ENCODE measurements at regions not wholly inside any gene's neighbourhood (a gene's known extent, or its start where the extent isn't known, plus 50 kb on each side); places are given as distances from the start of the nearest gene placed in this dataset.

GRCh38 chr6:168908166-168908565, 345.5 kb downstream of the THBS2 start:
- peaks cover 17% of the 10 kb centered on the region for H3K9me3 Mint-ChIP-seq
- no peak overlapping the region for H3K4me3 Mint-ChIP-seq
- TF ChIP-seq, protein P1, sequence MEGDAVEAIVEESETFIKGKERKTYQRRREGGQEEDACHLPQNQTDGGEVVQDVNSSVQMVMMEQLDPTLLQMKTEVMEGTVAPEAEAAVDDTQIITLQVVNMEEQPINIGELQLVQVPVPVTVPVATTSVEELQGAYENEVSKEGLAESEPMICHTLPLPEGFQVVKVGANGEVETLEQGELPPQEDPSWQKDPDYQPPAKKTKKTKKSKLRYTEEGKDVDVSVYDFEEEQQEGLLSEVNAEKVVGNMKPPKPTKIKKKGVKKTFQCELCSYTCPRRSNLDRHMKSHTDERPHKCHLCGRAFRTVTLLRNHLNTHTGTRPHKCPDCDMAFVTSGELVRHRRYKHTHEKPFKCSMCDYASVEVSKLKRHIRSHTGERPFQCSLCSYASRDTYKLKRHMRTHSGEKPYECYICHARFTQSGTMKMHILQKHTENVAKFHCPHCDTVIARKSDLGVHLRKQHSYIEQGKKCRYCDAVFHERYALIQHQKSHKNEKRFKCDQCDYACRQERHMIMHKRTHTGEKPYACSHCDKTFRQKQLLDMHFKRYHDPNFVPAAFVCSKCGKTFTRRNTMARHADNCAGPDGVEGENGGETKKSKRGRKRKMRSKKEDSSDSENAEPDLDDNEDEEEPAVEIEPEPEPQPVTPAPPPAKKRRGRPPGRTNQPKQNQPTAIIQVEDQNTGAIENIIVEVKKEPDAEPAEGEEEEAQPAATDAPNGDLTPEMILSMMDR (conservative IDR thresholded peaks at IDR 0.05): no peak
- no peak for DNase-seq (ENCODE audit: low read depth, low spot score)
- no peaks in the 10 kb centered on the region for H3K4me1 Mint-ChIP-seq
- H3K27me3 Mint-ChIP-seq (ENCODE audit: low read depth): peaks cover 3% of the 10 kb centered on the region
- peaks cover 2% of the 10 kb centered on the region for H3K36me3 Mint-ChIP-seq (ENCODE audit: low read depth)
- H3K27ac Mint-ChIP-seq (ENCODE audit: unreplicated experiment): no peak overlapping the region

DNA sequence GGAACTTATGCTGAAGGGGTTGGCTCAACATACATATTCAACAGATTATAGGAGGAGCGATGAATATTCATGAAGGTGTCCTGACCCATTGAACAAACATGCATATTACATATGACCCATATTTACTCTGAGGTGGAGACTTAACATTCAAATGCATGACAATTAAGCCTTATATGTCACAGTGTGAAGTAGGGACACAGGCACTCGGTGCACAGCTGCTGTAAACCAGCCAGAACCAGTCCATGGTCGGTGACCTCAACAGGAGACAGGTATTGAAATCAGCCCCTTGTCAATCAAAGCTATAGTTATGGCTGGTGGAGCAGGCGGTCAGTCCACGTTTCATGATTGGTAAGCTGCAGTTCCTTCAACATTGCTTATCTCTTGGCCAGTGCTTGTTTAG, 347.3 kb downstream of the THBS2 start:
- no peaks in the 10 kb centered on the region for H3K4me1 Mint-ChIP-seq
- H3K9me3 Mint-ChIP-seq: peaks cover 15% of the 10 kb centered on the region
- no peak overlapping the region for H3K4me3 Mint-ChIP-seq

DNA sequence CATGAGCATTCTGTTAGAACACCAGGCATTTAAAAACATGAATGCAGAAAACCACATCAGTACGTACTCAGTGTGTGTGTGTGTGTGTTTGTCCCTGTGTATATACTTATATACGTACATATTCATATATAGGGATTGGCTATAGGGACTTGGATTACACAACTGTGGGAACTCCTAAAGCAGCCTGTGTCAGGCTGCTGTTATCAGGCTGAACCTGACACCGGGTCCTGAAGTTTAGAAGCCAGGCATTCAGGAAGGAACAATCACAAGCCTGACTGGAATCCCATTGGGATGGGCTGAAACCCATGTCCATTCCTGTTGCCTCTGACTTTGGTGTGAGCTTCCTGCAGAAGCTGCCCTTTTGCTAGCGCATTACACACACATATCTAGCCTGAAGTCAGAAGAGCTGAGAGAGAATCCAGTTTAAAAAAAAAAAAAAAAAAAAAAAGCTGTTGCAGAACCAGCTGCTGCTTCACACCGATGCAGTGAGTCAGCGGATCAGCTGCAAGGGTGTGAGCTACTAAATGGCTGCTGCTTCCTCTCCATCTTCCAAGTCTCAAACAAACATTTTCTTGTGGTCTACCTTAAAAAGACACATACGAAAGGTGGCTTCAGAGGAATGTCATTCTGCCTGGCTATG, 348.1 kb downstream of the THBS2 start:
- no peak for DNase-seq (ENCODE audit: low read depth, low spot score)
- TF ChIP-seq, protein P1 (conservative IDR thresholded peaks at IDR 0.05): no peak
- Mint-ChIP-seq H3K4me1 (no peaks in the 10 kb centered on the region), H3K4me3 (no peak overlapping the region), H3K9me3 (peaks cover 15% of the 10 kb centered on the region), H3K27ac (ENCODE audit: unreplicated experiment) (no peak overlapping the region), H3K27me3 (ENCODE audit: low read depth) (no peaks in the 10 kb centered on the region), H3K36me3 (ENCODE audit: low read depth) (peaks cover 2% of the 10 kb centered on the region)

More for the DNA sequence above, 347.3 kb downstream of the THBS2 start:
- Mint-ChIP-seq H3K27me3 (ENCODE audit: low read depth) (no peaks in the 10 kb centered on the region), H3K27ac (ENCODE audit: unreplicated experiment) (no peak overlapping the region), H3K36me3 (ENCODE audit: low read depth) (peaks cover 2% of the 10 kb centered on the region)
- no peak for DNase-seq (ENCODE audit: low read depth, low spot score)
- TF ChIP-seq, protein P1 (conservative IDR thresholded peaks at IDR 0.05): no peak

- Mint-ChIP-seq H3K36me3 (ENCODE audit: low read depth) (peaks cover 2% of the 10 kb centered on the region), H3K4me3 (no peak overlapping the region), H3K9me3 (peaks cover 5% of the 10 kb centered on the region), H3K27ac (ENCODE audit: unreplicated experiment) (no peak overlapping the region), H3K4me1 (no peaks in the 10 kb centered on the region), H3K27me3 (ENCODE audit: low read depth) (no peaks in the 10 kb centered on the region)
- TF ChIP-seq, protein P1 (conservative IDR thresholded peaks at IDR 0.05): no peak
- DNase-seq (ENCODE audit: low read depth, low spot score): no peak
Observed at GRCh38 chr6:168903613-168904345, 349.9 kb downstream of the THBS2 start.

DNA sequence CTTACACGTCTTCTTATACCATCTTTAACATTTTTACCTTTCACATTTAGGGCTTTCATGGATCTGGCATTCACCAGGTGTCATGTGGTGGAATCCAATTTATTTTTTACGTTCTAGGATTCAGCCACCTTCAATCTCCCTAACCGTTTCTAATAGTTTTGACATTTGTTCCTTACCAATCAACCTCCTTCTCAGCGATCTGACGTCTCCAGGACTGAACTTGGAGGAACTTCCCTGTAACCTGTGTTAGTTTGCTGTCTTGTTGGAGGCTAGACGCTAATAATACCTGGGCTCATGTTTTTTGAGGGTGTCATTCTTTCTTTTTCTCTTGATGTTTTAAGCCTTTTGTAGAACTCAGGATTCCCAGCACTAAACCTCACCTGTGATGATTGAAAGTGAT, 351.6 kb downstream of the THBS2 start:
- H3K4me1 Mint-ChIP-seq: no peaks in the 10 kb centered on the region
- DNase-seq (ENCODE audit: low read depth, low spot score): no peak
- TF ChIP-seq, protein P1 (conservative IDR thresholded peaks at IDR 0.05): no peak
- H3K4me3 Mint-ChIP-seq: no peak overlapping the region
- H3K27ac Mint-ChIP-seq (ENCODE audit: unreplicated experiment): no peak overlapping the region
- H3K36me3 Mint-ChIP-seq (ENCODE audit: low read depth): no peaks in the 10 kb centered on the region
- H3K27me3 Mint-ChIP-seq (ENCODE audit: low read depth): no peaks in the 10 kb centered on the region
- H3K9me3 Mint-ChIP-seq: peaks cover 5% of the 10 kb centered on the region

Measured in neural crest cell (in vitro differentiated cells).